ENCODE measurements at regions not wholly inside any gene's neighbourhood (a gene's known extent, or its start where the extent isn't known, plus 50 kb on each side); places are given as distances from the start of the nearest gene placed in this dataset.

GRCh38 chr10:112898540-112899390, 51.3 kb upstream of the TCF7L2 start:
- peak; percentile 59 for DNase-seq (ENCODE audit: low read depth)
- TF ChIP-seq, protein P1, sequence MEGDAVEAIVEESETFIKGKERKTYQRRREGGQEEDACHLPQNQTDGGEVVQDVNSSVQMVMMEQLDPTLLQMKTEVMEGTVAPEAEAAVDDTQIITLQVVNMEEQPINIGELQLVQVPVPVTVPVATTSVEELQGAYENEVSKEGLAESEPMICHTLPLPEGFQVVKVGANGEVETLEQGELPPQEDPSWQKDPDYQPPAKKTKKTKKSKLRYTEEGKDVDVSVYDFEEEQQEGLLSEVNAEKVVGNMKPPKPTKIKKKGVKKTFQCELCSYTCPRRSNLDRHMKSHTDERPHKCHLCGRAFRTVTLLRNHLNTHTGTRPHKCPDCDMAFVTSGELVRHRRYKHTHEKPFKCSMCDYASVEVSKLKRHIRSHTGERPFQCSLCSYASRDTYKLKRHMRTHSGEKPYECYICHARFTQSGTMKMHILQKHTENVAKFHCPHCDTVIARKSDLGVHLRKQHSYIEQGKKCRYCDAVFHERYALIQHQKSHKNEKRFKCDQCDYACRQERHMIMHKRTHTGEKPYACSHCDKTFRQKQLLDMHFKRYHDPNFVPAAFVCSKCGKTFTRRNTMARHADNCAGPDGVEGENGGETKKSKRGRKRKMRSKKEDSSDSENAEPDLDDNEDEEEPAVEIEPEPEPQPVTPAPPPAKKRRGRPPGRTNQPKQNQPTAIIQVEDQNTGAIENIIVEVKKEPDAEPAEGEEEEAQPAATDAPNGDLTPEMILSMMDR (IDR thresholded peaks at IDR 0.05; ENCODE audit: low read length, missing control alignments) = no peak
- peak overlapping the region; percentile 19 for H3K4me3 ChIP-seq (replicated peaks; ENCODE audit: low read depth, low read length)

GRCh38 chr10:112899391-112900065, 50.5 kb upstream of the TCF7L2 start:
- no peak for DNase-seq (ENCODE audit: low read depth)
- TF ChIP-seq, protein P1 (IDR thresholded peaks at IDR 0.05; ENCODE audit: low read length, missing control alignments) = no peak
- no peak overlapping the region for H3K4me3 ChIP-seq (replicated peaks; ENCODE audit: low read depth, low read length)

Data from fibroblast of pulmonary artery (primary cell).